NCI-H128 (cell line): ENCODE measurements at regions not wholly inside any gene's neighbourhood (a gene's known extent, or its start where the extent isn't known, plus 50 kb on each side); places are given as distances from the start of the nearest gene placed in this dataset.
A peak's percentile ranks its signal among the peaks of the same experiment; 100 is the strongest.

Experiments used
- DNase-seq: peaks from one replicate; lab custom pipeline; 2025; ENCODE audit not compliant: unreplicated experiment; lab: John Stamatoyannopoulos, UW

GRCh38 chr2:67036444-67036843 lies 360.7 kb upstream of the ETAA1 start:
- DNase-seq, result no peak

GRCh38 chr2:67037655-67038054 lies 359.5 kb upstream of the ETAA1 start:
- peak; percentile 44 for DNase-seq

- DNase-seq, result no peak
Measured at GRCh38 chr2:67038195-67038594, 358.9 kb upstream of the ETAA1 start.

GRCh38 chr2:67039058-67039457 lies 358.1 kb upstream of the ETAA1 start:
- DNase-seq, result no peak

GRCh38 chr2:67039517-67040103 lies 357.5 kb upstream of the ETAA1 start:
- DNase-seq, result no peak

GRCh38 chr2:67041051-67041450 lies 356.1 kb upstream of the ETAA1 start:
- DNase-seq, result no peak

GRCh38 chr2:67043781-67044478 lies 353.2 kb upstream of the ETAA1 start:
- no peak for DNase-seq

GRCh38 chr2:67046591-67046990 lies 350.5 kb upstream of the ETAA1 start:
- DNase-seq, result no peak

- DNase-seq, result no peak
Measured at GRCh38 chr2:67048314-67048713, 348.8 kb upstream of the ETAA1 start.

GRCh38 chr2:67050622-67051021 lies 346.5 kb upstream of the ETAA1 start:
- no peak for DNase-seq

- no peak for DNase-seq
Measured at GRCh38 chr2:67054728-67055127, 342.4 kb upstream of the ETAA1 start.

- no peak for DNase-seq
Measured at GRCh38 chr2:67055387-67056304, 341.5 kb upstream of the ETAA1 start.

- DNase-seq, result no peak
Measured at GRCh38 chr2:67057123-67057522, 340.0 kb upstream of the ETAA1 start.

- DNase-seq, result no peak
Measured at GRCh38 chr2:67057901-67058703, 339.0 kb upstream of the ETAA1 start.

- no peak for DNase-seq
Measured at GRCh38 chr2:67065046-67065445, 332.1 kb upstream of the ETAA1 start.

- no peak for DNase-seq
Measured at GRCh38 chr2:67066782-67067181, 330.4 kb upstream of the ETAA1 start.

- no peak for DNase-seq
Measured at GRCh38 chr2:67067656-67068055, 329.5 kb upstream of the ETAA1 start.

- no peak for DNase-seq
Measured at GRCh38 chr2:67070826-67071225, 326.3 kb upstream of the ETAA1 start.

- no peak for DNase-seq
Measured at GRCh38 chr2:67075056-67075455, 322.1 kb upstream of the ETAA1 start.

GRCh38 chr2:67075530-67076238 lies 321.4 kb upstream of the ETAA1 start:
- no peak for DNase-seq

GRCh38 chr2:67076239-67076624 lies 320.9 kb upstream of the ETAA1 start:
- DNase-seq, result no peak
